Suprapubic skin (tissue), 4 donors: ENCODE measurements at regions not wholly inside any gene's neighbourhood (a gene's known extent, or its start where the extent isn't known, plus 50 kb on each side); places are given as distances from the start of the nearest gene placed in this dataset.

Experiments
- EP300 ChIP-seq: sonication (generic); formaldehyde crosslinking; IDR thresholded peaks from one replicate; pipeline ENCODE4 v1.6.1; 2017; ENCODE audit warnings: antibody characterized with exemption
- POLR2A ChIP-seq, 2 donors: fragments of 450-650 bp; IDR thresholded peaks; one replicate each; pipeline ENCODE4 v1.6.1; 2017; ENCODE audit warnings: antibody characterized with exemption in 2 of 2, mild to moderate bottlenecking in 2 of 2, moderate library complexity in 2 of 2
- POLR2AphosphoS5 ChIP-seq, 3 donors: sonication (generic); formaldehyde crosslinking; IDR thresholded peaks; one replicate each; pipeline ENCODE4 v1.6.1; 2017; ENCODE audit warnings: antibody characterized with exemption in 3 of 3
- TF ChIP-seq, protein P1 (sequence below), 2 donors: fragments of 200-600 bp in 1 of 2; fragments of 450-650 bp in 1 of 2; sonication (generic) in 1 of 2; IDR thresholded peaks; one replicate each; pipeline ENCODE4 v1.5.1; 2016 to 2019; ENCODE audit warnings: antibody characterized with exemption in 2 of 2, mild to moderate bottlenecking in 1 of 2, moderate library complexity in 1 of 2

DNA sequence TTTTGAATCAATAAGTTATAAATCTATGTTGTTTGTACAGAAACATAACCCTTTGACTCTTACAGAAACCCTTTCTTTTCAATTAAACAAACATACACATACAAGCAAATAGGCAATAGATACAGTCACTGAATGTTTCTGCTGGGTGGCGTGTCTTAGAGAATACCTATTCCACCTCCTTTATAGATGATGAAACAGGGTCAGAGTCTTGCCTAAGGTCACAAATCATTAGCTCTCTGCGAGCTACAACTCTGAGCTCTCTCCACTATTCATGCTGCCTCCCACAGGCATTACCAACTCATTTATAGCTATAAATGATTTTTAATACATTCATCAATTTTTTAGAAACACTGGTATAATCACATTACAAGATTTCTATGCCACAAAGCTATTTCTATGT, 152.6 kb downstream of the RSL24D1 start:
- TF ChIP-seq, protein P1, sequence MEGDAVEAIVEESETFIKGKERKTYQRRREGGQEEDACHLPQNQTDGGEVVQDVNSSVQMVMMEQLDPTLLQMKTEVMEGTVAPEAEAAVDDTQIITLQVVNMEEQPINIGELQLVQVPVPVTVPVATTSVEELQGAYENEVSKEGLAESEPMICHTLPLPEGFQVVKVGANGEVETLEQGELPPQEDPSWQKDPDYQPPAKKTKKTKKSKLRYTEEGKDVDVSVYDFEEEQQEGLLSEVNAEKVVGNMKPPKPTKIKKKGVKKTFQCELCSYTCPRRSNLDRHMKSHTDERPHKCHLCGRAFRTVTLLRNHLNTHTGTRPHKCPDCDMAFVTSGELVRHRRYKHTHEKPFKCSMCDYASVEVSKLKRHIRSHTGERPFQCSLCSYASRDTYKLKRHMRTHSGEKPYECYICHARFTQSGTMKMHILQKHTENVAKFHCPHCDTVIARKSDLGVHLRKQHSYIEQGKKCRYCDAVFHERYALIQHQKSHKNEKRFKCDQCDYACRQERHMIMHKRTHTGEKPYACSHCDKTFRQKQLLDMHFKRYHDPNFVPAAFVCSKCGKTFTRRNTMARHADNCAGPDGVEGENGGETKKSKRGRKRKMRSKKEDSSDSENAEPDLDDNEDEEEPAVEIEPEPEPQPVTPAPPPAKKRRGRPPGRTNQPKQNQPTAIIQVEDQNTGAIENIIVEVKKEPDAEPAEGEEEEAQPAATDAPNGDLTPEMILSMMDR (IDR thresholded peaks at IDR 0.05), result no peak
- TF ChIP-seq EP300, result no peak
- TF ChIP-seq POLR2AphosphoS5 (IDR thresholded peaks at IDR 0.05), result no peak
- TF ChIP-seq POLR2A (IDR thresholded peaks at IDR 0.05), result no peak
